Natural killer cell (primary cell): ENCODE measurements at regions not wholly inside any gene's neighbourhood (a gene's known extent, or its start where the extent isn't known, plus 50 kb on each side); places are given as distances from the start of the nearest gene placed in this dataset.

Experiments
- ATAC-seq, 3 donors: fragments of 150-1000 bp in 2 of 3; fragments of 200-7000 bp in 1 of 3; cut with Tn5 transposase; 1 replicate in 1 of 3; 2 replicates in 2 of 3; pipeline ENCODE4 v1.10.0; 2021; ENCODE audit warnings: mild to moderate bottlenecking in 2 of 3, moderate library complexity in 2 of 3
- DNase-seq, 2 donors: peaks; one replicate each; pipeline versions ENCODE4 v3.0.0 to v3.0.0-alpha.2; 2013 to 2021; ENCODE audit warnings: mixed read lengths in 1 of 2
- H3K27ac ChIP-seq: one replicate; pipeline ENCODE4 v1.5.1; 2013; ENCODE audit warnings: mild to moderate bottlenecking, low read length
- H3K27me3 ChIP-seq: one replicate; pipeline ENCODE4 v1.6.1; 2013; ENCODE audit warnings: low read length; ENCODE audit not compliant: control insufficient read depth, insufficient read depth
- H3K36me3 ChIP-seq: one replicate; pipeline ENCODE4 v1.6.1; 2013; ENCODE audit warnings: low read length; ENCODE audit not compliant: control insufficient read depth, insufficient read depth
- H3K4me1 ChIP-seq: one replicate; pipeline ENCODE4 v1.6.1; 2013; ENCODE audit warnings: low read length; ENCODE audit not compliant: control insufficient read depth, insufficient read depth
- H3K4me3 ChIP-seq: one replicate; pipeline ENCODE4 v1.5.1; 2013; ENCODE audit warnings: low read length
- H3K9me3 ChIP-seq: one replicate; pipeline ENCODE4 v1.6.1; 2013; ENCODE audit warnings: low read length; ENCODE audit not compliant: control insufficient read depth, insufficient read depth
- H3K27ac Mint-ChIP-seq, 2 donors: one replicate each; pipeline ENCODE4 v1.8.0; 2022; ENCODE audit warnings: mild to moderate bottlenecking in 2 of 2, mixed read lengths in 2 of 2, moderate library complexity in 1 of 2
- H3K27me3 Mint-ChIP-seq, 2 donors: one replicate each; pipeline ENCODE4 v1.8.0; 2022; ENCODE audit warnings: low read depth in 2 of 2, mixed read lengths in 2 of 2
- H3K36me3 Mint-ChIP-seq: one replicate; pipeline ENCODE4 v1.8.0; 2022; ENCODE audit warnings: mixed read lengths
- H3K4me1 Mint-ChIP-seq, 2 donors: one replicate each; pipeline ENCODE4 v1.8.0; 2022; ENCODE audit warnings: mixed read lengths in 2 of 2
- H3K4me3 Mint-ChIP-seq: one replicate; pipeline ENCODE4 v1.8.0; 2022; ENCODE audit warnings: mild to moderate bottlenecking, moderate library complexity, mixed read lengths
- H3K9me3 Mint-ChIP-seq, 2 donors: one replicate each; pipeline ENCODE4 v1.8.0; 2022; ENCODE audit warnings: mixed read lengths in 2 of 2
- WGBS: methylation state at CpG from one replicate; pipeline ENCODE4 v1.1.7; 2013; ENCODE audit warnings: missing lambda C conversion rate; ENCODE audit not compliant: insufficient coverage; 5-methylcytosine and 5-hydroxymethylcytosine counted together
- intact Hi-C: fragments of 100-400 bp; cut with micrococcal nuclease; formaldehyde crosslinking; loops from one replicate; pipeline ENCODE4 v1.14.2; 2022
- TF ChIP-seq, protein P1 (sequence below): fragments of 200-600 bp; IDR thresholded peaks from one replicate; pipeline ENCODE4 v1.8.0; 2022; ENCODE audit warnings: antibody characterized with exemption

- Histone ChIP-seq H3K36me3 (no peaks in the 10 kb centered on the region), H3K27ac (no peak overlapping the region), H3K4me1 (no peaks in the 10 kb centered on the region), H3K9me3 (no peaks in the 10 kb centered on the region), H3K27me3 (no peaks in the 10 kb centered on the region), H3K4me3 (no peak overlapping the region)
- 94% methylated on average over 5 of the region's 5 CpGs for WGBS
- Mint-ChIP-seq H3K27me3 (peaks cover 0 to 3% of the 10 kb centered on the region in 2 donors), H3K4me1 (no peaks in the 10 kb centered on the region), H3K27ac (no peak overlapping the region), H3K4me3 (no peak overlapping the region), H3K9me3 (no peaks in the 10 kb centered on the region), H3K36me3 (no peaks in the 10 kb centered on the region)
- DNase-seq, result no peak
- TF ChIP-seq, protein P1, sequence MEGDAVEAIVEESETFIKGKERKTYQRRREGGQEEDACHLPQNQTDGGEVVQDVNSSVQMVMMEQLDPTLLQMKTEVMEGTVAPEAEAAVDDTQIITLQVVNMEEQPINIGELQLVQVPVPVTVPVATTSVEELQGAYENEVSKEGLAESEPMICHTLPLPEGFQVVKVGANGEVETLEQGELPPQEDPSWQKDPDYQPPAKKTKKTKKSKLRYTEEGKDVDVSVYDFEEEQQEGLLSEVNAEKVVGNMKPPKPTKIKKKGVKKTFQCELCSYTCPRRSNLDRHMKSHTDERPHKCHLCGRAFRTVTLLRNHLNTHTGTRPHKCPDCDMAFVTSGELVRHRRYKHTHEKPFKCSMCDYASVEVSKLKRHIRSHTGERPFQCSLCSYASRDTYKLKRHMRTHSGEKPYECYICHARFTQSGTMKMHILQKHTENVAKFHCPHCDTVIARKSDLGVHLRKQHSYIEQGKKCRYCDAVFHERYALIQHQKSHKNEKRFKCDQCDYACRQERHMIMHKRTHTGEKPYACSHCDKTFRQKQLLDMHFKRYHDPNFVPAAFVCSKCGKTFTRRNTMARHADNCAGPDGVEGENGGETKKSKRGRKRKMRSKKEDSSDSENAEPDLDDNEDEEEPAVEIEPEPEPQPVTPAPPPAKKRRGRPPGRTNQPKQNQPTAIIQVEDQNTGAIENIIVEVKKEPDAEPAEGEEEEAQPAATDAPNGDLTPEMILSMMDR, result no peak
- no peak for ATAC-seq
- intact Hi-C loops, result no loop called here
Observed at GRCh38 chr14:65344011-65344410, 68.5 kb upstream of the FUT8 start.

GRCh38 chr14:65345266-65345665, 67.3 kb upstream of the FUT8 start:
- no peak overlapping the region for H3K4me3 ChIP-seq
- H3K27me3 Mint-ChIP-seq, result peaks cover 0 to 3% of the 10 kb centered on the region in 2 donors
- H3K9me3 ChIP-seq, result no peaks in the 10 kb centered on the region
- H3K4me1 Mint-ChIP-seq, result no peaks in the 10 kb centered on the region
- H3K4me3 Mint-ChIP-seq, result no peak overlapping the region
- WGBS, result 89% methylated on average over 2 of the region's 3 CpGs
- H3K27me3 ChIP-seq, result no peaks in the 10 kb centered on the region
- intact Hi-C loops, result no loop called here
- DNase-seq (no peak), ATAC-seq (no peak)
- H3K36me3 Mint-ChIP-seq, result no peaks in the 10 kb centered on the region
- TF ChIP-seq, protein P1, result no peak
- H3K27ac Mint-ChIP-seq, result no peak overlapping the region
- no peaks in the 10 kb centered on the region for H3K36me3 ChIP-seq
- H3K27ac ChIP-seq, result no peak overlapping the region
- no peaks in the 10 kb centered on the region for H3K4me1 ChIP-seq
- no peaks in the 10 kb centered on the region for H3K9me3 Mint-ChIP-seq

- no peaks in the 10 kb centered on the region for H3K4me1 Mint-ChIP-seq
- peaks cover 0 to 3% of the 10 kb centered on the region in 2 donors for H3K27me3 Mint-ChIP-seq
- no peak overlapping the region for H3K27ac Mint-ChIP-seq
Observed at GRCh38 chr14:65346474-65346873, 66.1 kb upstream of the FUT8 start.

DNA sequence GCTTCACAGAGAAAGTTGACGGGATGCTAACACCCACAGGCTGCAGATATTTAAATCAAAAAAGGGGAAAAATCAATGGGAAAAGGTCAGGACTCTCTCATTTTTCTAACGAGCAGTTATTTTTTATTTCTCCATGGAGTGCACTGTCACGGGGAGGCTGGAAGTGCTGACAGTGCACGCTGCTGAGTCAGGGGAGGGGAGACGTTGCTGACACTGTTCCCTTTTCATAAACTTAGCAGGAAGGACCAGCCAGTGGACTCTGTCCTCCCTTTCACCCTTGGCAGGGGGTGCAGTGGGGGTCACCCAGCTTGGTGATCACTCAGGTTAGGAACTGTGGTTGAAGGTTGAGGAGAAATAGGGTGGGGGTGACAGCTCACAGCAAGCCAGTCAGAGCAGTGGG, 65.6 kb upstream of the FUT8 start:
- H3K27me3 Mint-ChIP-seq, result peaks cover 0 to 3% of the 10 kb centered on the region in 2 donors
- Histone ChIP-seq H3K27ac (no peak overlapping the region), H3K27me3 (no peaks in the 10 kb centered on the region), H3K4me3 (no peak overlapping the region), H3K4me1 (no peaks in the 10 kb centered on the region), H3K36me3 (no peaks in the 10 kb centered on the region), H3K9me3 (no peaks in the 10 kb centered on the region)
- WGBS, result 39% methylated on average over 5 of the region's 5 CpGs
- no peaks in the 10 kb centered on the region for H3K36me3 Mint-ChIP-seq
- no peaks in the 10 kb centered on the region for H3K4me1 Mint-ChIP-seq
- H3K9me3 Mint-ChIP-seq, result no peaks in the 10 kb centered on the region
- no peak for ATAC-seq
- intact Hi-C loops, result no loop called here
- no peak for DNase-seq
- TF ChIP-seq, protein P1, result no peak
- H3K27ac Mint-ChIP-seq, result no peak overlapping the region
- H3K4me3 Mint-ChIP-seq, result no peak overlapping the region

More at GRCh38 chr14:65346474-65346873, 66.1 kb upstream of the FUT8 start:
- Mint-ChIP-seq H3K36me3 (no peaks in the 10 kb centered on the region), H3K9me3 (no peaks in the 10 kb centered on the region), H3K4me3 (no peak overlapping the region)
- Histone ChIP-seq H3K9me3 (no peaks in the 10 kb centered on the region), H3K27me3 (no peaks in the 10 kb centered on the region), H3K4me3 (no peak overlapping the region), H3K27ac (no peak overlapping the region), H3K36me3 (no peaks in the 10 kb centered on the region), H3K4me1 (no peaks in the 10 kb centered on the region)
- TF ChIP-seq, protein P1, result no peak
- 70% methylated on average over 3 of the region's 5 CpGs for WGBS
- intact Hi-C loops, result no loop called here
- ATAC-seq (no peak), DNase-seq (no peak)
